Activated CD8-positive, alpha-beta memory T cell treated with anti-CD3 and anti-CD28 coated beads for 4 hours (primary cell): ENCODE measurements at regions not wholly inside any gene's neighbourhood (a gene's known extent, or its start where the extent isn't known, plus 50 kb on each side); places are given as distances from the start of the nearest gene placed in this dataset.

ENCODE experiments used
- DNase-seq, 2 donors: peaks; one replicate each; pipeline ENCODE4 v3.0.0-alpha.2; 2020; ENCODE audit warnings: low read depth in 2 of 2

DNA sequence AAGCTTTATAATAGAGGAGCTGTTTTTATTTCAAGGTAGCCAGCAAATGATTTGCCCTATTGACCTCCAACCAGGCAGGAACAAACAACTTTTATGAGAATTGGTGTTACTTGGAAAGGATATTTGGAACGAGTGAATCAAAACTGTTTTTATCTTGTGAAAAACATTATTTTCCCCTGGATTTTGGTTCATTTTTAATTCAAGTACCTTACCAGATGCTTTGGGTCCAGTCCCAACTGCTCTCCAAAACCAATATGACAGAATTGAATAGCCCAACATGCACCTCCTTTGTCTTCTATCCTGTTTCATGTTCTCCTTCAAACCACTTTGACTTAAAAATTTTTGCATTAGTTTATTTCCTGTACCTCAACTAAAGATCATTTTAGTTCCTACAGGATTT lies 178.6 kb upstream of the RBMS1 start:
- DNase-seq: no peak

DNA sequence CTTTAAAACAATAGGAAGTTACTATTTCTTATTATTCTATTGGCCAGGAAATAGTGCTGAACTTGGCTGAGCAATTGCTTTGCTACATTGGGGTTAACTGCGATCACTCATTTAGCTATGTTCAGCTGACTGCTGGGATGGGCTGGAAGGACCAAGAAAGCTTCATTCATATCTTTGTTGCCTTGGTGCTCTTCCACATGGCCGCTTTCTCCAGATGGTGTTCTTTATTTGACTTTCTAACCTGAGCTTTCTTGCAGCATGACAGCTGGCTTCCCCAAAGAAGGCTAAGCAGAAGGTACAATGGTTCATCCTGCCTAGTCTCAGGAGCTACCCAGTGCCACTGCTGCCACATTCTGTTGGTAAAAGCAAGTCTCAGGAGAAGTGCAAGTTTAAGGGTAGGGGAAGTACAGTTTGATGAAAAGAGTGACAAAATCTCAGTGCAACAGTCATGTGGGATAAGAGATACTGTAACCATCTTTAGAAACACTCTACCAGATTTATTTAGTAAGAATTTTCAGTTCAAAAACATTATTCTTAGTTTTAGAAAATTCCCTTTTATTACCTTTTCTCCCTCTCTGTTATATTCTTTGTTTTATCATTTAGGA lies 180.6 kb upstream of the RBMS1 start:
- DNase-seq: no peak

DNA sequence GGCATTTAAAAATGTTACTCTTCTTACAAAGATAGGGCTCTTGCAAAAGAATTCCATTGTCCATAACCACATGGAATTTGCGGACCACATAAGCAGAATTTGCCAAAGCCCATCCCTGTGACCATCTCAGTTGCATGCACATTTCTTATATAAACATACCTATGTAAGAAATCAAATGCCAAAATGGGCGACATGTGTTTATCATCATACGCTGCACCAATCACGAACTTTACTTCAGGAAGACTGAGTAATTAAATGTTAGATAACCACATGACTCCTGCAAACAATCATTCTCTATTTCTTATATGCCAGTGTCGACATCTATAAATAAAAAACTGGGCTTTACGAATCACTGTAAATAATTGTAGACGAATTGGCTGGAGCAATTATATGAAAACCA lies 186.1 kb upstream of the RBMS1 start:
- no peak for DNase-seq

DNA sequence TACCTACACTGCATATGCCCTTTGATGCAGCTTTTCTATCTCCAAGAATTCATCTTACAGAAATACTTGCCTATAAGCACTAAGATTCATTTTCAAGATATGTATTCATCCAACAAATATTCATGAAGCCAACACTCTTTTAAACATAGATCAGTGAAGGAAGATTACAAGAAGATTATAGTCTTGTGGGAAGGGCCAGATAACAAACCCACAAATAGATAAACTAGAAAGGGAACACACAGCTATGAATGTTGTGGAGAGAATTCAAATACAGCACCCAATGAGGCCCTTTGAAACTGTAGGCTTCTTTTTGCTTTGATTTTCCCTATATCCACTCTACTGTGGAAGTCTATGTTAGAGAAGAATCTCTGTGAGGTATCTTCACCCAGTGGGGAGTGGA lies 186.7 kb upstream of the RBMS1 start:
- DNase-seq: no peak

DNA sequence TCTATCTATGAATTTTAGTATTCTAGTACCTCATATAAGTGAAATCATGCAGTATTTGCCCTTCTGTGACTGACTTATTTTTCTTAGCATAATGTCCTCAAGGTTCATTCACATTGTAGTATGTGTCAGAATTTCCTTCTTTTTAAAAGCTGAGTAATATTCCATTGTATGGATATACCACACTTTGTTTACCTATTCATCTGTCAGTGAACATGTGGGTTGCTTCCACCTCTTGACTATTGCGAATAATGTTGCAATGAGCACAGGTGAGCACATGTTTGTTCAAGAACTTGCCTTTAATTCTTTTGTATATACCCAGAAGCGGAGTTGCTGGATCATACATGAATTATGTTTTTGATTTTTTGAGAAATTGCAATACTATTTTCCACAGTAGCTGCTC lies 187.4 kb upstream of the RBMS1 start:
- no peak for DNase-seq

DNA sequence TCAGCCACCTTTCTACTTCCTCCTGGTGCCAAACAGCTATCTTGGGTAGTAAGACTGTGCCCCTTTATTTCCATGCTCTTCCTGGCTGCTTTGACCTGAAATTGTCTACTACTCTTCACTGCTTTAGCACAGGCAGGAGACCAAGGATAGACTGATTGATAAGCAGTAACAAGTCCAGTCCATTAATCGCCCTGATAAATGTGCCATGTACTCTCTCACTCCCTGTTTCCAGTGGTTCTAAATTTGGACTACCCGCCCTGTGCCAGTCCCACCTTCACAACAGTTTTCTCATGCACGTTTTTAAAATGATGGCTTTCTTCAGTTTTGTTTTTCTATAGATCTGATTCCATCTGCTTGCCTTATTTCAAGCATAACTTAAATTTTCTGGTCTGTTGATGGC lies 189.6 kb upstream of the RBMS1 start:
- DNase-seq: no peak

DNA sequence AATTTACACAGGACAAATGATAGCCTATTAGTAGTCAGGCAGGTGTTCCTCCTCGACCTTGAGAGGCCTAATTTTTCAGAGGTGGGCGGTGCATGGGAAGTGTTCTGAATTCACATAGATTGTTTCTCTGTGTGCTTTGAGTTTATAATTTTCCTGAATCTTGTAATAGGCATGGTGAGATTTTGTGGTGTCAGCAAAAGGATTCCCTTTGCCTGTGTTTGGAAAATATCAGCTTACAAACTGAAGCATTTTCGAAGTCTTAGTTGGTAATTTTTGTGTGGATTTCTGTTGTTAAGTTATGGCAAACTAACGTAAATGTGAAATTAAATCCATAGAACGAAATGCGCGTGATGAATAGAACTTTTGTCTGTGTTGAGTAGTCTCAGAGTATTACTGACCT lies 194.0 kb upstream of the RBMS1 start:
- DNase-seq: no peak

DNA sequence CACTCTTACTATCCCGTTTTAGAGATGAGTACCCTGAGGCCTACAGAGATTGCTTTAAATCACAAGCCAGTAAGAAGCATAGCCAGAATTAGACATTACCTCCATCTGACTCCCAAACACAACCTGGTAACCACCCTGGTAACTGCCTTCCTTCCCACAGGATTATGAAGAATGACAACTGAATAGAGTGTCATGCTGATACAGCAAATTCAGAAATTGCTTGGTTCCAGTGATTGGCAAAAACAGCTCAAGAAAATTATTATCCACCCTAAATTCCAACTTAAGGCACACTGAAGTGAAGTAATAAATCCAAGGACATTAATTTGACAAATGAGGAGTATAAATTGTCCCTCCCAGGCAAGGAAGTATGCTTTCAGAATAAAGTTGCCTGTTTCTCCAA lies 195.8 kb upstream of the RBMS1 start:
- no peak for DNase-seq

DNA sequence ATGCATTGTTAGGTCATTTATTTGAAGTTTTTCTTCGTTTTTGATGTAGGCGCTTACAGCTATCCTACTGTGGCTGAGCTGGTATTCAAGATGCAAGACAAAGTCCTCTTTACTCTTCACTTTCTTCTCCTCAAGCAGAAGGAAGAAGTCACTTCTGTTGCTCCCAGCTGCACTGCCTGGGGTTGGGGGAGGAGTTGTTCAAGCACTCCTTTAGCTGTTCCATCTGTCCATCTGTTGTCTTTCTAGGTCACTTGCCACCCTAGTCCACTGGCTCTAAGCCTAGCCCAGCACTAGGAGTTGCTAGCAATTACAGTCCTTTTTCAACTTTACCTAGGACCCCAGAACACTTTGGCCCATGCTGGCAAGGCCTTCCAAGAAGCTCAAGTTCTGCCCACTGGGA lies 200.6 kb upstream of the RBMS1 start:
- DNase-seq: no peak

DNA sequence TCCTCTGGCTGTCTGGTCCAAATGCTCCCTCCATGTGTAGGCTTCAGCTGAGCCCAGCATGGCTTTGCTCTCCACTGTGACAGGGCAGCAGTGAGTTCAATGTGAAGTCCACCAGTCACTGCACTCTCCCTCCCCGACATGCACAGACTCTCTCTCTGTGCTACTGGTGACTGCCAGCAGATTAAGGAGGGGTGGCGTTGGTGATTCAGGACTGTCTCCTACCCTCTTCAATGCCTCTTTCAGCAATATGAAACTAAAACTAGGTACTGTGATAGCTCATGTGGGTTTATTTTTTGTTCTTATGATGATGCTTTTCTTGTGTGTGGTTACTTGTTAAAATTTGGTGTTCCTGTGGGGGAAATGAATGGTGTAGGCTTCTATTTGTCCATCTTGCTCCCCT lies 201.0 kb upstream of the RBMS1 start:
- DNase-seq: no peak

DNA sequence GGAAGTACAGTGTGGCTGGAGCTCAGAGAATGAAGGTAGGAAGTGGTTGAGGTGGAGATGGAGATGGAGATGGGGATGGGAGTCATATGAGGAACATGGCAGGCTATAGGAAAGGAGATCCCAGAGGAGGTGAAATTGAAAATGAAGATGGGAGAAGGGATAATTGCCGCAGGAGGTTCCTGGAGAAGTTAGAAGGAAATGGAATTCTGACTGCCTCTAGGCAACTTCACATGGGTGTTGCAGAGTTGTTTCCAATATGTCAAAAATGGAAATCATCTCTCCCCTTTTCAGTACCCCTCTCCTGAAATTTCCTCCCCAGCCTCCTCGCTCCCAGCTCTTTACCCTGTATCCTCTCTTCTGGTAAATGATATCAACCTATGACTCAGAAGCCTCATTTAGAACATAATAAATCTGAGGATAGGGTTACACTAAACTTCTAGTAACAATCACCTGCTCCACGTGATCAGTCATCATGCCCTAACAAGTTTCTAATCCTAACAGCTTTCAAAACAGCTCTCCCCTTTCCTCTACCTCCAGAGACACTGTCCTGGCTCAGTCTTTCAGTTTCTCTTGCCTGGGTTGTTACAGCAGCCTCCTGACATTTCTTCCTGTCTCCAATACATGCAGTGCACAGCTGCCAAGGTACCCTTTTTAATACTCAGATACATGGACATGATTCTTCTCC lies 201.9 kb upstream of the RBMS1 start:
- DNase-seq: no peak

DNA sequence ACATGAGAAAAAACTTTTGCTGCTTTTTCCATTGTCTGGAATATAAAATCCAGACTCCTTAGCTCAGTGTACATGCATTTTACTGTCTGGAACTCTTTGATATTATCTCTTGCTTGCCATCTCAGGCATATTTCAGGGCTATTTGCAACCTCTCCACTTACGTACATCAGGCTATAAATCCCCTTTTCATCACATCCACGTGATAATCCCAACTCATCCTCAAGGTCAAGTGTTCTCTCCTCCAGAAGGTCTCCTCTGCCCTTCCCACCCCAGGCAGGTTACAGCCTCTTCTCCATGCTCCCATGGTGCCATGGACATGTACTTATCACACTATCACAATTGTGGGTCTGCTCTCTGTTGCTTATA lies 202.5 kb upstream of the RBMS1 start:
- no peak for DNase-seq

DNA sequence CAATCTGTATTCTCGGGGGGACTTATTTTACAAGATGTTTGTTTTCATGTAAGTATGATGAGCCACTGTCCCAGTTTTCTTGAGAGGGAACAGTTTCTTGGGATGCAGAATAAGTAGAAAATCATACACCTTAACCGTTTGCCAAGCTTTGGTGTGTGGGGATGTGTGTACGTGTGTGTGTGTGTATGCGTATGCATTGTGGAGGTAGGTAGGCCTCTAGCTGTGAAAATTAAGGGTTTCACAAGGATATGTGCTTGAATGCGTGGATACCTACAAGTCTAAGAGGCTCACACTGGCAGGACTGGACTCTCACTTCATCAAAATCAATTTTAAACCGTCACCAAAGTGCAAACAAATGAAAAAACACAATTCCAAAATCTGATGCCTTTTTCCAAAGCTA lies 204.2 kb upstream of the RBMS1 start:
- no peak for DNase-seq

DNA sequence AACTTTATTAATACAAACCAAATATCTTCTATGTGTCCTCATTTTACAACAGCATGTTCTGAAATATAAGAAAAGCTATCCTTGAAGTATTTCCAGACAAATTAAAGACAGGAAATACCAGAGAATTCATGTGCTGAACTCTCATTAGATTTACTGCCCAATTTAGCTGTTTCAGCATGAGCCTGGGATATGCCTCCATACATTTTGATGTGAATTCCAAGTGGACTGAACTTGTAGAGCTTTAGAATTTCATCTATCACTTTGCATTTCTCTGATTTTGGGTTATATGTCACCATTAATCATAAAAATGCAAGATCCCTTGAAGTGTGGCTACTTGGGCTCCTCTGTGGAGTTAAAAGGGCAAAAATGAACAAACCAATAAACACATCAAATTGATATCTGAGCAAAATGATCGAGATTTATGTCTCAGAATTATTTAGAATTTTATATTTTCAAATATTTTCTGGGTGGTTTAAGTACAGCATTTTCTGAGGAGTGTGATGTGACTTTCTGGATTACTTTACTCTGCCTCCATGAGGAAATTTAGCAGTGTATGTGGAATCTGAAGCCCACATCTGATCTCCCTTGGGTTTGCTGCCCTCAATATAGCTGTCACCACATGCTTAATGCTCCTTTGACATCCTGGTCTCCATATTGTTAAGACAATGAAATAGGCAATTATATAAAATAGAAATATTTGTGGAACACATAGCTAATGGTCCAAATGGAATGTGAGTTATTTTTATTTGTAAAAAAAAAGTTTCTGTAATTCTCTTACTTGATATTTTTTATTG lies 206.6 kb upstream of the RBMS1 start:
- DNase-seq: no peak

DNA sequence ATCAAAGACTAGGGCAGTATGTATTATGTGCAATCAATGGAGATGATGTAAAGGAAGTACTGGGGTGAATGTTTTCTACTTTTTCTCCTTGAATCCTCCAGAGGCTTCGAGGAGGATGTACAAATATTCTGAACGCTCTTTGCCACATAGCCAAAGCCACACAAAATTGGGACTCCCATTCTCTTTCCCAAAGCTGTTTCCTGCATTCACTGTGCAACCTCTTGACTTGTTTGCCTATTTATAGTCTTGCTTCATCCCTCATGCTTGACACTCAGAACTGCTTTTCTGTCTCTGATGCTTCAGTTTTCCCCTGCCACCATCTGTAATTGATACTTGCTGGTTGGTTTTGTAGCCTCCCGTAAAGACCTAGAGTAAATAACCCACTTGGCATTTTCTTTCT lies 208.2 kb upstream of the RBMS1 start:
- DNase-seq: no peak

DNA sequence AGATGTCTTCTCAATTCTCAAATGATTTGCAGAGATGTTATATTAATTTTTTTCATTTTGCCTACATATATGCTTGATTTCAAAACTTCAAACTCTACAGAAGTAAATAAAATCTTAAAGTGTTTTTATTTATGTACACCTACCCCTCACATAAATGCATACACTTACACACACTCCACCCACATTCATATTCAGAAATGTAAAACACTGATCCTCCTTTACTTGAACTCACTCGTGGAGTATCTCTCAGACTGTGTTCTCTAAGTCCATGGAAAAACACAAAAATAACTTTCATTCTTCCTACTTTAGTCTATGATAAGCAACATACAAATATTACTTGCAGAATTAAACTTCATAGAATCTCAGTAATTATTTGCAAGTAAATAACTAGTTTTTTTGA lies 209.1 kb upstream of the RBMS1 start:
- no peak for DNase-seq

DNA sequence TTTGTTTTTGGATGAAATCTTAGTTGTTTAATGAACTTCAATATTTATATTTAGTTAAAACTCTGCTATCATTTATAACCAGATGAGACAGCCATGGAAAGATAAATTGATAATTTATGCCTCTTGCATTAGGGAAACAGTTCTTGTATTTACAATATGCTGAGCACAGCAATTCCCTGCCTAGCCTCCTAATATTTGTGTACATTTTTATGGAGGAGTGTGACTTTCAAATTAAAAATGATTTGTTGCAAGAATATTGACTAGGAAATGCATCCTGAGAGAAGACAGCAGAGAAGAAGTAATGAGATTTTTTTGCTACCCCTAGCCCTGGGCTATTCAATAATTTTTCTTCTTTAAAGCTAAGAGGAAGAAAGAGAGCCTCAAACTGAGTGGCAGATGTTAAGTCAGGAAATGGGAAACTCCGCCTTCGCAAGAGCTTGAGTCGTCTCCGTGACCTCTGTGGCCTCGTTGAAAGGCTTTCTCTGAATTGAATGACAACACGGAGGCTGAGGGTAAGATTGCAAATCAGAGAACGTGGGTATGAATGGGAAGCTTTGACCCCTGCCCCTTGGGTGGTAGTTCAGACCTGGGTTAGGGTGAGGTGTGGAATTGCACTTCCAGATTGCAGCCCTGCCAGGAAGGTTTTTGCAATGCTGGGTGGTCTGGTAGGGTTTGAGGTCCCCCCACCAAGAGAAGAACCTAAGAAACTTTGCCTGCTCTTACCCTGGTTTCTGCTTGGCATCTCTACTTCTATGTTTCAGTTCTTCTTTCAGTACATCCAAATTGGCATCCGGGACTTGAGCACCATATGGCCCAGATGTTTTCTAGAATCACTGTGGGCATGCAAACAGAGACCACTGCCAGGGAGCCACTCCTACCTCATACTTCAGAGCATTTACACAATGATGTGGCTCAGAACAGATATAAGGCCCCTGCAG lies 210.3 kb upstream of the RBMS1 start:
- no peak for DNase-seq

DNA sequence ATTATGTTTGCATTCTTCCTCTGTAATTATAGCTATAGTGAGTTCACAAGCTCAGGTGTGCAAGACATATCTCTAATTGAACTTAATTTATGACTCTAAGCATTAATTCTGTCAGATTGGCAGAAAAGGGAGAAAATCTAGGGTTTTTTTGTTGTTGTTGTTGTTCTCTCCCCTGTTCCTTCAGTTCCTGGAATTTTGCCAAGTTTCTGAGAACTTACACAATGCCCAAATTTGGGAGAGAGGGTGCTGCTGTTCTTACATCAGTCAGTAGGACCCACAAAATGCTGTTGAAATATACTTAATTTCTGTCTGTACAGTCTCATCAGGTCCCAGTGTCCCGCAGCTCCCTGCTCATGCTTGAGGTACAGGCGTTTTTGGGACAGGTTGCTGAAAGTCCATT lies 221.8 kb upstream of the RBMS1 start:
- no peak for DNase-seq

DNA sequence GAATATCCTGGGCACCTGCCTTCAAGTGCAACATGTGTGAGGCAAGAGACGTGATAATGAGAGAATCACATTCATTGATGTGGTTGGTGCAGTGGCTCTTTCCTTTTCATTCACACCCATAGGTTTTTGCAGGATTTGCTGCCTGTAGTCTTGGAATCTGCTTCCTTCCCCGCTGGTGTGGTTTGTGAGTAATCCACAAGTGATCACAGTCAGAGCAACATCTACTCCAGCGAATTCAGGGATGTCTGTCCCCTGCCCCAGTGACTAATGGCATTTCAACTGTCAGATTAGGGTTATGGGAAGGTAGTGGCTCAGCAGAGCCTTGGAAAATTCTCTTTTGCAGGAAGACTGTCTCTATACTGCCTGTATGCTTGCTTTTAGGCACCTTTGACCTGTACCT lies 225.5 kb upstream of the RBMS1 start:
- no peak for DNase-seq

DNA sequence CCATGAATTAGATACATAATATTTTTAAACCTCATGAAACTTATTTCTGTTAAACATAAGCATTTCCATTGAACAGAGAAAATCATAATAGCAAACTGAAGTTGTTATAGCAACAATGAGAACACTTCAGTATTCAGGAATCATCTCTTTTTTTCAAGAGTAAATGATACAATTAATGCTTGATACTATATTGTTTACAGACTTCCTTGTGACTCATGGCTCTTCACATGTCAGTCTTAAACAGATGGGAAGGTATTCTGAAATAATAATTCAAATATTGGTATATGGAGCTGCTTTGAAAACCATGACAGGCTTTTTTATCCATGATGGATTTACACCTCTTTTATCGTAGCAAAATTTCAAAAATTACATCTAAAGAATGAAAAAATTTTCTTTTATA lies 226.5 kb upstream of the RBMS1 start:
- DNase-seq: no peak

DNA sequence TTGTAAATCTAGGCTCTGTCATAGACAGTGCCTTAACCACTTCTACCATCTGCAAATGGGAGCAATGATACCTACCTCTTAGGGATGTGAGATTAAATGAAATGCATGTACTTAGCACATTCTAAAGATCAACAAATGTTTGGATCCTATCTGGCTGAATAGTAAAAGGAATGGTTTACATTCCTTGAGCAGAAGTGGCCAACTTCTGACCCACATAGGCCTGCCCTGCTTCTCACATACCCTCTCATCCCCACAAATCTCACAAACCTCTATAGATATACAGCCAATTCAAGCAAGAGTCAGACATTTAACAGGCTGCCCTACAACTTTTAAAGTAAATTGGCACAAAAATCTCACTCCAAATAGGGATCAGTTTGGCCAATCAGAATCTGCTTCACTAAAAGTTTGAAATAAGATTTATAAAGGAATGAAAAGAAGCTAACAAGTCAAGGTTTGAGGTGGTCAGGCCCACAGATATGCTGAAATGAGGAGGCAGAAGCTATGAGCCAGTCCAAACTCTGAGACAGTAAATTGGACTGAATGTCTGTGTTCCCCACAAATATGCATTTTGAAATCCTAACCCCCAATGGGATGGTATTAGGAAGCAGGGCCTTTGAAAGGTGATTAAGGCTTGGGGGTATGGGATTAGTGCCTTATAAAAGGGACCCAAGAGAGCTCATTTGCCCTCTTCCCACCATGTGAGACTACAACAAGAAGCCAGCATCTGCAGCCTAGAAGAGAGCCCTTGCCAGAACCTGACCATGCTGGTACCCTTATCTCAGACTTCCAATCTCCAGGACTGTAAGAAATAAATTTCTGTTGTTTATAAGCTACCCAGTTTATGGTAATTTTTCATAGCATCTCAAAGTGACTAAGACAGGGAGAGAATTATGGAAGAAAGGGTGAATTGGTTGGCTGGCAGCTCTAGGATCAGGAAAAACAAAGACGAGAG lies 227.8 kb upstream of the RBMS1 start:
- no peak for DNase-seq
